Calu3 (cell line): ENCODE measurements at regions not wholly inside any gene's neighbourhood (a gene's known extent, or its start where the extent isn't known, plus 50 kb on each side); places are given as distances from the start of the nearest gene placed in this dataset.

ENCODE experiments used
- BruUV-seq: library from RNA; stranded (reverse); fragments of 400-500 nt; replicated peaks from 2 replicates; lab custom pipeline; 2021; lab: Mats Ljungman, UMichigan
- CTCF ChIA-PET: fragments of 300-600 bp; sonication (Branson Sonifier 250); formaldehyde crosslinking; loops from one replicate; lab custom pipeline; 2022; ENCODE audit warnings: antibody characterized with exemption; lab: Charles Lee
- DNase-seq: peaks from one replicate; pipeline ENCODE4 v3.0.0; 2022
- H3K27ac Mint-ChIP-seq: one replicate; pipeline ENCODE4 v1.8.0; 2022; ENCODE audit warnings: mixed read lengths; ENCODE audit not compliant: unreplicated experiment
- H3K27me3 Mint-ChIP-seq: one replicate; pipeline ENCODE4 v1.8.0; 2022; ENCODE audit warnings: mixed read lengths; ENCODE audit not compliant: unreplicated experiment
- H3K36me3 Mint-ChIP-seq: one replicate; pipeline ENCODE4 v1.8.0; 2022; ENCODE audit warnings: mild to moderate bottlenecking, moderate library complexity, mixed read lengths; ENCODE audit not compliant: insufficient read depth, unreplicated experiment
- H3K4me1 Mint-ChIP-seq: one replicate; pipeline ENCODE4 v1.8.0; 2022; ENCODE audit warnings: mild to moderate bottlenecking, low read depth, mixed read lengths; ENCODE audit not compliant: unreplicated experiment
- H3K4me3 Mint-ChIP-seq: one replicate; pipeline ENCODE4 v1.8.0; 2022; ENCODE audit warnings: mild to moderate bottlenecking, low read depth, moderate library complexity, mixed read lengths; ENCODE audit not compliant: unreplicated experiment
- H3K9me3 Mint-ChIP-seq: one replicate; pipeline ENCODE4 v1.8.0; 2022; ENCODE audit warnings: low read depth, mixed read lengths; ENCODE audit not compliant: unreplicated experiment
- intact Hi-C: fragments of 100-400 bp; cut with micrococcal nuclease; formaldehyde crosslinking; loops from one replicate; pipeline ENCODE4 v1.10.0; 2022; ENCODE audit not compliant: unreplicated experiment
- TF ChIP-seq, protein P1 (sequence below): fragments of 200-600 bp; IDR thresholded peaks from one replicate; pipeline ENCODE4 v1.8.0; 2022; ENCODE audit warnings: antibody characterized with exemption; ENCODE audit not compliant: unreplicated experiment

DNA sequence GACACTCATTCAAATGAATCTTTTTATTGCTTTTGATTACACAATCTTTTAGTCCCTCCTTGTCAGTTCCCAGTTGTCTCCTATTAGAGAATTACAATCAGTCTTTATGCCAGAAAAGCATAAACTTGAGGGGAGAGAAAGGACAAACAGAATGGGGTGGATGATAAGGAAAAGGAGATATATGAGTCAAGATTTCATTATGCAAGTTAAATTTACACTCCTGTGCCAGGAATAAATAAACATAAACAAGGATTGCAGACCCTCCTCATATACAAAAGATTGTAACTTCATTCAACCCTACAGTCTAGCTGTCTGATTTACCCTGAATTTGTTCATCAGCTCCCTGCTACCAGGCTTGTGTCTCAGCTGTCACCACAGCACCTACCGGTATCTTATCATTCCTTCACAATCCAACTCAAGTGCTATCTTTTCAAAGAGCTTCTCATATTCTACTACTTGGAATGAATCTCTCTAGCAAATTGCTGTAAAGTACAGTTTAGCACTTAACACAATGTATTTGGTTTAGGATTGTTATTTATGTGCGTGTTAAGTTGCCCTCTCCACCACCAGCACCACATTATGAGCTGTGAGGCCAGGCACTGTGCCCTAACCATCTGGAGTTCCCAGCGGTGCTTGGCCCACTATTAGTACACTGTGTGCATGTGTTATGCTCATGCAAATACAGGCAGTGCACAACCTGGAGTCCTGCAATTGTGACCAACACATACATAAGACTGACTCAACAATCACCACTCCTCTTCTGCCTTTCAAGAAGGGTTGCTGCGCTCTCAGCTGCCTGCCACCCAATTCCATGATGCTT lies 504.1 kb downstream of the TBL1XR1 start:
- CTCF ChIA-PET = interaction anchor here (0.6 kb wide), 1 partner anchor 129 kb away, joined by 4 read pairs; no protein-coding TSS in a partner anchor
- Mint-ChIP-seq H3K27me3 (no peaks in the 10 kb centered on the region), H3K9me3 (no peaks in the 10 kb centered on the region), H3K27ac (no peak overlapping the region), H3K4me3 (no peak overlapping the region), H3K4me1 (peaks cover 9% of the 10 kb centered on the region), H3K36me3 (no peaks in the 10 kb centered on the region)
- intact Hi-C loops = loop anchor here (5.0 kb wide), 1 partner anchor 244 kb away; no protein-coding TSS in a partner anchor
- TF ChIP-seq, protein P1, sequence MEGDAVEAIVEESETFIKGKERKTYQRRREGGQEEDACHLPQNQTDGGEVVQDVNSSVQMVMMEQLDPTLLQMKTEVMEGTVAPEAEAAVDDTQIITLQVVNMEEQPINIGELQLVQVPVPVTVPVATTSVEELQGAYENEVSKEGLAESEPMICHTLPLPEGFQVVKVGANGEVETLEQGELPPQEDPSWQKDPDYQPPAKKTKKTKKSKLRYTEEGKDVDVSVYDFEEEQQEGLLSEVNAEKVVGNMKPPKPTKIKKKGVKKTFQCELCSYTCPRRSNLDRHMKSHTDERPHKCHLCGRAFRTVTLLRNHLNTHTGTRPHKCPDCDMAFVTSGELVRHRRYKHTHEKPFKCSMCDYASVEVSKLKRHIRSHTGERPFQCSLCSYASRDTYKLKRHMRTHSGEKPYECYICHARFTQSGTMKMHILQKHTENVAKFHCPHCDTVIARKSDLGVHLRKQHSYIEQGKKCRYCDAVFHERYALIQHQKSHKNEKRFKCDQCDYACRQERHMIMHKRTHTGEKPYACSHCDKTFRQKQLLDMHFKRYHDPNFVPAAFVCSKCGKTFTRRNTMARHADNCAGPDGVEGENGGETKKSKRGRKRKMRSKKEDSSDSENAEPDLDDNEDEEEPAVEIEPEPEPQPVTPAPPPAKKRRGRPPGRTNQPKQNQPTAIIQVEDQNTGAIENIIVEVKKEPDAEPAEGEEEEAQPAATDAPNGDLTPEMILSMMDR = no peak
- DNase-seq = no peak
- BruUV-seq = no TSS peak

DNA sequence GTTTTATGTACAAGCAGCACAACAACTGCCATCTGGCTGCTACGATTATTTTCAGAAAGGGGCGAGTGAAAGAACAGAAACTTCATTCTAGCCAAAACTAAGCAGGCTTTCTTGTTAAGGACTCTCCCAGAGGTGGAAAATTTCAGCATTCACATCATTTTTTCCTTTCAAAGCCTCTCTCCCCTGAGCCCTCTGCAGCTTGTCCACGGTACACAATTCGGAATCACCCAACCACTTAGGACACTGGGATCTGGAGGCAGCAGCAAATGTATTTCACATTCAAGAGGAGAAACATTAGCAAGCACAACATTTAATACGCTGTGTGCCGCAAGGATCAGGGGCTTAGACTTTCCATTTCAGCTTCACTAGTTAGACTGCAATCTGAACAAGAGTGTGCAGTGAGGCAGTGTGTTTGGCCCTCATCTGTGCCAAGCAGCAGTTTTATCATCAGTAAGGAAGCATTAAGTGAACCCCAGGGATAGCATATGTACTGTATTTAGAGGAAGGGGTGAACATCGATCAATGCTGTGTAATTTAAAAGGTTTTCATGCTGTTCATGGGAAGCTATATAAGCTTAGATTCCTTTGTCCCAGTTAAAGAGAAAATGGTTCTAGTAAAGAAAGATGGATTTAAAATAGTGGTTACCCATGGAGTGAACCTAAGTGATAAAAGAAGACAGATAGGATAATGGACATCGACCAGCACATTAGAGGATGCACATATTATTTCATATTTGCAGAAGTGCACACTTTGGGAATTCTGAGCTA lies 504.9 kb downstream of the TBL1XR1 start:
- Mint-ChIP-seq H3K4me1 (peaks cover 7% of the 10 kb centered on the region), H3K4me3 (no peak overlapping the region), H3K9me3 (no peaks in the 10 kb centered on the region), H3K36me3 (no peaks in the 10 kb centered on the region), H3K27me3 (no peaks in the 10 kb centered on the region), H3K27ac (no peak overlapping the region)
- BruUV-seq = no TSS peak
- no peak for DNase-seq
- intact Hi-C loops = loop anchor here (5.0 kb wide), 1 partner anchor 245 kb away; no protein-coding TSS in a partner anchor
- CTCF ChIA-PET = no interaction called here
- TF ChIP-seq, protein P1 = no peak

DNA sequence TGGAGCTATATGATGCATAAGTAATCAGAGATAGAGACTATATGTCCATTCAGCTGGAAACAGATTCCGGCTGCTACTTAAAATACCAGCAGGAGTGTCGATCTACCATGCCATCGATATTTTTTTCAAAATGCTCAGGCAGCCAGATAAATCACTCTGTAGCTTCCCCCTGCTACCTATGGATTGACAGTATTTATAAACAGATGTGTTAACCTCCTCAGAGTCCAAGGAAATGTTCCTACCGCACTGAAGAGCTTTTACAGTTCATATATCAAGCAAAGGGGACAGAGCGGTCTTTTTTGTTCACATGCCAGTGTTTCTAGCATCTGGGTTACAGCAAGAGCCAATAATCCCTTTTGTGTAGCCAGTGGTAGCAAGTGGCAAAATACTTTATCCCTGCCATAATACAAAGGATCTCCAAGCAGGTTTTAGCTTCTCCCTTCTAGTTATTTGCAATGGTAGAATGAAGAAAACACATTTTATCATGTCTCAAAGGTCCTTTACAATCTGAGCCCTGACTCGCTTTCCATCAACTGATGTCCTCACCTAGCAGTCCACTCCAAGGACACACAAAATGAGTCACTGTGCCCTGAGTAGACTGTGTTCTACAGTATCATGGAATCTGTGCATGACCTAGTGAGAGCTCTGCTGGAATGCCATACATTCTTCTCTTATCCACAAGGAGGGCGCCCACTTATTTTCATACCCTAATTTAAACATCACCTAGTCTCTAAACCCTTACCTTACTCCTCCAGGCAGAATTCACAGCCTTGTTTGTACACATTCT lies 507.0 kb downstream of the TBL1XR1 start:
- Mint-ChIP-seq H3K4me3 (no peak overlapping the region), H3K36me3 (no peaks in the 10 kb centered on the region), H3K9me3 (no peaks in the 10 kb centered on the region), H3K27me3 (no peaks in the 10 kb centered on the region), H3K27ac (no peak overlapping the region), H3K4me1 (no peaks in the 10 kb centered on the region)
- TF ChIP-seq, protein P1 = no peak
- BruUV-seq = no TSS peak
- DNase-seq = no peak
- intact Hi-C loops = loop anchor here (5.0 kb wide), 1 partner anchor 247 kb away; no protein-coding TSS in a partner anchor
- CTCF ChIA-PET = no interaction called here

DNA sequence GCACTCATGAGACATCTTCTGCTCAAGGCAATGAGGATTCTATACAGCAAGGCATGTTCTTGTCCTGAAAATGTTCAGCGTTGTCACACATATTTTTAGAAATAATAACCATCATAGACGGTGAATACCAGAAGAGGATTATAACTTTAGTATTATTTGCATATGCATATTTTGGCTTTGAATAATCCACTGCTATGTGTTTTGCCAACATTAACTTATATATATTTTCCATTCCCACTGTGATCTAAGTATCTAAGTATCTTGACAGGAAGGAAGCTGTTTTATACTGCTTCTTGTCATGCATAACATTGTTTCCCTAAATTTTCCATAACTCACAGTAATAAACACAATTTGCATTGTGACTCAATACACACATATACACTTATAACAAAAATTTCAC lies 509.5 kb downstream of the TBL1XR1 start:
- Mint-ChIP-seq H3K4me1 (no peaks in the 10 kb centered on the region), H3K27ac (no peak overlapping the region), H3K36me3 (no peaks in the 10 kb centered on the region), H3K9me3 (no peaks in the 10 kb centered on the region), H3K27me3 (no peaks in the 10 kb centered on the region), H3K4me3 (no peak overlapping the region)
- no peak for DNase-seq
- CTCF ChIA-PET = no interaction called here
- TF ChIP-seq, protein P1 = no peak
- no TSS peak for BruUV-seq
- intact Hi-C loops = no loop called here
